A673 (cell line): ENCODE measurements at regions not wholly inside any gene's neighbourhood (a gene's known extent, or its start where the extent isn't known, plus 50 kb on each side); places are given as distances from the start of the nearest gene placed in this dataset.

ENCODE experiments used
- BruUV-seq: library from RNA; stranded (reverse); fragments of 400-500 nt; replicated peaks from 2 replicates; lab custom pipeline; 2021; lab: Mats Ljungman, UMichigan
- CTCF ChIA-PET: fragments of 300-600 bp; sonication (Branson Sonifier 250); formaldehyde crosslinking; loops from one replicate; lab custom pipeline; 2022; ENCODE audit warnings: antibody characterized with exemption; lab: Charles Lee
- POLR2A ChIA-PET: fragments of 300-600 bp; sonication (Branson Sonifier 250); formaldehyde crosslinking; loops from one replicate; lab custom pipeline; 2022; ENCODE audit warnings: antibody characterized with exemption; ENCODE audit not compliant: low non-redundant PET; lab: Charles Lee
- DNase-seq: peaks from one replicate; pipeline ENCODE4 v3.0.0-alpha.2; 2015; ENCODE audit warnings: low spot score
- H3K27ac ChIP-seq: fragments of 200-600 bp; sonication (generic); 2 replicates; pipeline ENCODE4 v1.5.1; 2016; ENCODE audit warnings: mixed run types, low read depth, mild to moderate bottlenecking, mixed read lengths, antibody characterized with exemption, low read length; ENCODE audit not compliant: poor library complexity, severe bottlenecking
- H3K27me3 ChIP-seq: fragments of 200-600 bp; sonication (generic); replicated peaks from 2 replicates; pipeline ENCODE4 v1.6.1; 2017; ENCODE audit warnings: mixed run types, low read depth, mild to moderate bottlenecking, mixed read lengths, antibody characterized with exemption, low read length; ENCODE audit not compliant: insufficient read depth, poor library complexity
- H3K36me3 ChIP-seq: fragments of 200-600 bp; sonication (generic); 2 replicates; pipeline ENCODE4 v1.6.1; 2016; ENCODE audit warnings: mixed run types, mild to moderate bottlenecking, mixed read lengths, antibody characterized with exemption, low read length; ENCODE audit not compliant: insufficient read depth, poor library complexity, severe bottlenecking
- H3K4me1 ChIP-seq: fragments of 200-600 bp; sonication (generic); 2 replicates; pipeline ENCODE4 v1.6.1; 2017; ENCODE audit warnings: mixed run types, mild to moderate bottlenecking, mixed read lengths, antibody characterized with exemption, low read length; ENCODE audit not compliant: insufficient read depth, poor library complexity, severe bottlenecking
- H3K4me3 ChIP-seq: fragments of 200-600 bp; sonication (generic); 2 replicates; pipeline ENCODE4 v1.5.1; 2016; ENCODE audit warnings: low read depth, mixed run types, mild to moderate bottlenecking, mixed read lengths, low read length; ENCODE audit not compliant: poor library complexity, severe bottlenecking
- H3K9me3 ChIP-seq: fragments of 200-600 bp; sonication (generic); 2 replicates; pipeline ENCODE4 v1.6.1; 2016; ENCODE audit warnings: mixed run types, low read depth, mild to moderate bottlenecking, mixed read lengths, antibody characterized with exemption, low read length; ENCODE audit not compliant: poor library complexity, severe bottlenecking
- EZH2 ChIP-seq: fragments of 200-600 bp; sonication (generic); IDR thresholded peaks from 2 replicates; pipeline ENCODE4 v1.6.1; 2017; ENCODE audit warnings: borderline replicate concordance, low read depth, mild to moderate bottlenecking, mixed read lengths, antibody characterized with exemption, low read length; ENCODE audit not compliant: poor library complexity, severe bottlenecking
- intact Hi-C: fragments of 100-400 bp; cut with micrococcal nuclease; formaldehyde crosslinking; loops from one replicate; pipeline ENCODE4 v1.10.0; 2022; ENCODE audit not compliant: unreplicated experiment
- TF ChIP-seq, protein P1 (sequence below): fragments of 300-800, 200-600 bp; sonication (generic); conservative IDR thresholded peaks from 2 replicates; pipeline ENCODE4 v1.5.1; 2017; ENCODE audit warnings: low read depth, mild to moderate bottlenecking, antibody characterized with exemption, low read length, moderate library complexity, mixed read lengths

DNA sequence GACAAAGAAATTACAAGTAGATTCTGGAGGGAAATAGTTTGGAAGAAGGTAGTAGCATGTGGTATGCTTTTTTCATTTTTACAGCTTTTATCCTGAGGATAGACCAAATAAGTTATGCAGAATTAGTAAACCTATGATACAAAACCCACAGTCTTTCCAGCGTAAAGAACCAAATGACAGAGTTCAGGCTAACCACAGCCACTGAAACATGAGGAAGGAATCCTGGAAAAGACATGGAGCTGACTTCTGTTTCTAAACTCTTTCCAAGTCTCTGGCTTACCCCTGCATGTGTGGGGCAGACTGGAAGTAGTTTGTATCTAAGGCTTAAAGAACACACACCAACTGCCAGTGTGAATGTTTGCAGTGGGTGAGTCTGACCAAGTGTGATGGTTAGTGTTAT, 258.4 kb upstream of the TENM4 start:
- intact Hi-C loops, result no loop called here
- Histone ChIP-seq H3K4me3 (no peak overlapping the region), H3K27ac (no peak overlapping the region), H3K27me3 (no peaks in the 10 kb centered on the region), H3K36me3 (no peaks in the 10 kb centered on the region), H3K4me1 (no peaks in the 10 kb centered on the region), H3K9me3 (peaks cover 13% of the 10 kb centered on the region)
- CTCF ChIA-PET, result no interaction called here
- POLR2A ChIA-PET, result no interaction called here
- no peak for DNase-seq
- TF ChIP-seq EZH2, result no peak
- TF ChIP-seq, protein P1, sequence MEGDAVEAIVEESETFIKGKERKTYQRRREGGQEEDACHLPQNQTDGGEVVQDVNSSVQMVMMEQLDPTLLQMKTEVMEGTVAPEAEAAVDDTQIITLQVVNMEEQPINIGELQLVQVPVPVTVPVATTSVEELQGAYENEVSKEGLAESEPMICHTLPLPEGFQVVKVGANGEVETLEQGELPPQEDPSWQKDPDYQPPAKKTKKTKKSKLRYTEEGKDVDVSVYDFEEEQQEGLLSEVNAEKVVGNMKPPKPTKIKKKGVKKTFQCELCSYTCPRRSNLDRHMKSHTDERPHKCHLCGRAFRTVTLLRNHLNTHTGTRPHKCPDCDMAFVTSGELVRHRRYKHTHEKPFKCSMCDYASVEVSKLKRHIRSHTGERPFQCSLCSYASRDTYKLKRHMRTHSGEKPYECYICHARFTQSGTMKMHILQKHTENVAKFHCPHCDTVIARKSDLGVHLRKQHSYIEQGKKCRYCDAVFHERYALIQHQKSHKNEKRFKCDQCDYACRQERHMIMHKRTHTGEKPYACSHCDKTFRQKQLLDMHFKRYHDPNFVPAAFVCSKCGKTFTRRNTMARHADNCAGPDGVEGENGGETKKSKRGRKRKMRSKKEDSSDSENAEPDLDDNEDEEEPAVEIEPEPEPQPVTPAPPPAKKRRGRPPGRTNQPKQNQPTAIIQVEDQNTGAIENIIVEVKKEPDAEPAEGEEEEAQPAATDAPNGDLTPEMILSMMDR, result no peak
- BruUV-seq, result no TSS peak

DNA sequence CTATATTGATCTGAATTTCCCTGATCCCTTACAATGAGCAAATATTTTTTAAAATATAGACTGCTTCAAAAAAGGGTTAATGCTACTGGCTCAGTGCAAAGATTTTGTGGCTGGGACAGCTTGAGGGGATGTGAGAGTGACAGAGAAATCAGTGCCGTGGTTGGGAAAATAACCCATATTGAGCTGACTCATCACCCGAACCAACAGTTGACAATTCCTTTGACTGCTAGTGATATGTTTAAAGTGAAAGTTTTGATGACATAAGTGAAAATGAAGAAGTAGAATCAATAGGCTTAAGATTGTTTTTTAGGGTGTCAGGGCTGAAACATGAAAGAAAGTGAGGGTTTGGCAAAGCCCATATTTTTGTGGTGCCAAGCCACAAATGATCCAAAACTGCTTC, 257.1 kb upstream of the TENM4 start:
- no peaks in the 10 kb centered on the region for H3K36me3 ChIP-seq
- no TSS peak for BruUV-seq
- peaks cover 11% of the 10 kb centered on the region for H3K9me3 ChIP-seq
- ChIA-PET CTCF (no interaction called here), POLR2A (no interaction called here)
- intact Hi-C loops, result no loop called here
- no peaks in the 10 kb centered on the region for H3K4me1 ChIP-seq
- TF ChIP-seq, protein P1, result no peak
- TF ChIP-seq EZH2, result no peak
- DNase-seq, result no peak
- no peak overlapping the region for H3K27ac ChIP-seq
- H3K4me3 ChIP-seq, result no peak overlapping the region
- no peaks in the 10 kb centered on the region for H3K27me3 ChIP-seq

DNA sequence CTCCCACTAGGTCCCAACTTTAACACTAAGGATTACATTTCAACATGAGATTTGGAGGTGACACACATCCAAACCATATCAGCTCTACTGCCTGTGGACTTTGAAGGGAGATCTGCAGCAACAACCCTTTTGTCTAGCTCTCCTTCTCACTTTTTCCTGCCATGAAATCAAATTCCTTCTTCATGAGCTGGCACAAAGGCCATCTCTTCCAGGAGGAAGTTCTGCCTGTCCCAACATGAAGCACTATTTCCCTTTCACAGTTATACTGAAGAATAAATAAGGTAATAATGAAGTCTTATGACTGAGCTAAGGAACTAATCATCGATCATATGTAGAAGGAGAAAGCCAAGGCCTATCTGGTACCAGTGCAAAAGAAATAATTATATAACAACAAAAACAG, 253.5 kb upstream of the TENM4 start:
- POLR2A ChIA-PET, result no interaction called here
- intact Hi-C loops, result no loop called here
- no peaks in the 10 kb centered on the region for H3K4me1 ChIP-seq
- no peak for DNase-seq
- no peaks in the 10 kb centered on the region for H3K27me3 ChIP-seq
- H3K4me3 ChIP-seq, result no peak overlapping the region
- H3K36me3 ChIP-seq, result no peaks in the 10 kb centered on the region
- BruUV-seq, result no TSS peak
- H3K27ac ChIP-seq, result no peak overlapping the region
- H3K9me3 ChIP-seq, result no peaks in the 10 kb centered on the region
- no peak for TF ChIP-seq EZH2
- TF ChIP-seq, protein P1, result no peak
- CTCF ChIA-PET, result no interaction called here
